Keratinocyte (primary cell): ENCODE measurements at regions not wholly inside any gene's neighbourhood (a gene's known extent, or its start where the extent isn't known, plus 50 kb on each side); places are given as distances from the start of the nearest gene placed in this dataset.

ENCODE experiments used
- DNase-seq: peaks from one replicate; pipeline ENCODE4 v3.0.0-alpha.2; 2011; ENCODE audit warnings: low read depth, missing footprints, low spot score
- FAIRE-seq: peaks from 2 replicates; lab custom pipeline; 2011; peaks lifted over from hg19 to GRCh38; lab: Jason Lieb, UNC
- H2AFZ ChIP-seq: 2 replicates; pipeline ENCODE4 v1.6.0; 2012; ENCODE audit warnings: low read length, control low read depth, inconsistent platforms; ENCODE audit not compliant: control insufficient read depth
- H3K27ac ChIP-seq: 2 replicates; pipeline ENCODE4 v1.5.1; 2011; ENCODE audit warnings: low read length; ENCODE audit not compliant: control insufficient read depth, insufficient read depth
- H3K27me3 ChIP-seq: 3 replicates; pipeline ENCODE4 v1.6.0; 2011; ENCODE audit warnings: low read length; ENCODE audit not compliant: control insufficient read depth, insufficient read depth; ENCODE audit errors: extremely low read depth
- H3K36me3 ChIP-seq, 2 experiments: 2 replicates in 1 of 2; 3 replicates in 1 of 2; pipeline ENCODE4 v1.5.1; 2011; ENCODE audit warnings: low read length in 2 of 2, mild to moderate bottlenecking in 1 of 2; ENCODE audit not compliant: control insufficient read depth in 2 of 2, insufficient read depth in 2 of 2; ENCODE audit errors: extremely low read depth in 1 of 2
- H3K4me1 ChIP-seq: 3 replicates; pipeline ENCODE4 v1.5.1; 2011; ENCODE audit warnings: low read length; ENCODE audit not compliant: control insufficient read depth, insufficient read depth; ENCODE audit errors: extremely low read depth
- H3K4me2 ChIP-seq: 3 replicates; pipeline ENCODE4 v1.6.0; 2011; ENCODE audit warnings: low read depth, low read length; ENCODE audit not compliant: control insufficient read depth, insufficient read depth; ENCODE audit errors: extremely low read depth
- H3K4me3 ChIP-seq, 3 experiments: fragments of 200-600 bp in 1 of 3; sonication (generic) in 1 of 3; 2 replicates in 2 of 3; 3 replicates in 1 of 3; pipeline ENCODE4 v1.5.1; 2011 to 2016; ENCODE audit warnings: low read length in 3 of 3, mild to moderate bottlenecking in 3 of 3, control low read depth in 2 of 3, inconsistent platforms in 1 of 3, low read depth in 1 of 3, mixed read lengths in 1 of 3, mixed run types in 1 of 3, moderate library complexity in 1 of 3; ENCODE audit not compliant: control insufficient read depth in 2 of 3, insufficient read depth in 2 of 3; ENCODE audit errors: extremely low read depth in 1 of 3
- H3K79me2 ChIP-seq: 2 replicates; pipeline ENCODE4 v1.6.0; 2012; ENCODE audit warnings: low read length; ENCODE audit not compliant: control insufficient read depth, insufficient read depth
- H3K9ac ChIP-seq: 3 replicates; pipeline ENCODE4 v1.6.0; 2011; ENCODE audit warnings: low read length; ENCODE audit not compliant: control insufficient read depth, insufficient read depth; ENCODE audit errors: extremely low read depth
- H3K9me1 ChIP-seq: 3 replicates; pipeline ENCODE4 v1.6.0; 2011; ENCODE audit warnings: low read length; ENCODE audit not compliant: control insufficient read depth, insufficient read depth; ENCODE audit errors: extremely low read depth
- H3K9me3 ChIP-seq: 2 replicates; pipeline ENCODE4 v1.5.1; 2012; ENCODE audit warnings: low read depth, low read length; ENCODE audit not compliant: control insufficient read depth
- H4K20me1 ChIP-seq: 3 replicates; pipeline ENCODE4 v1.6.0; 2011; ENCODE audit warnings: low read length; ENCODE audit not compliant: control insufficient read depth, insufficient read depth; ENCODE audit errors: extremely low read depth
- EZH2 ChIP-seq: IDR thresholded peaks from one replicate; pipeline ENCODE4 v1.6.1; 2012; ENCODE audit warnings: inconsistent platforms, mild to moderate bottlenecking, low read length, moderate library complexity
- dilution Hi-C: fragments of 300-500 bp; cut with MboI; formaldehyde crosslinking; loops from one replicate; pipeline ENCODE4 v1.7.0; 2020; ENCODE audit warnings: low sequenced_read_pairs; ENCODE audit not compliant: extremely low pct_ligation_motif_present
- TF ChIP-seq, protein P1 (sequence below), 3 experiments: IDR thresholded peaks in 1 of 3; conservative IDR thresholded peaks in 1 of 3; optimal IDR thresholded peaks in 1 of 3; 2 replicates in 2 of 3; 3 replicates in 1 of 3; pipeline versions ENCODE3 to v1.5.1; 2011; ENCODE audit warnings: low read length in 3 of 3, mild to moderate bottlenecking in 3 of 3, moderate library complexity in 2 of 3, control low read depth in 1 of 3, inconsistent platforms in 1 of 3; ENCODE audit not compliant: insufficient read depth in 2 of 3; ENCODE audit errors: extremely low read depth in 1 of 3

DNA sequence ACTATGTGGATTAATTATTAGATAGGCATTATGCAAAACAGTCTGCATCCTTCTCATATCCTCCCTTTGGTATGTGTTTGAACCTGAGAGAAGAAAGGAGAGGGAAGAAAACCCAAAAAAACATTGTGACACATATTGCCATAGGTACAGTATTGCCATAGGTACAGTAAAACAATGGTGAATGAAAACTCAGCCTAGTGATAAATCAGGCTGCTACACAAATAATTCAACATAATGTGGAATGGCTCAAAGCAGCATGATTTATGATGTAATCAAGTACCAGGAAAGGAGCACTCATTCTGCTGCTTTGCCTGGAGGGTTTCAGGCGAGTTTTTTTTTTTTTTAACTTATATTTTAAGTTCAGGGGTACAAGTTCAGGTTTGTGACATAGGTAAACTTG lies 213.9 kb upstream of the LYPLAL1 start:
- Histone ChIP-seq H3K27ac (no peak overlapping the region), H3K4me3 (no peak overlapping the region), H3K36me3 (no peaks in the 10 kb centered on the region), H3K27me3 (no peaks in the 10 kb centered on the region), H4K20me1 (no peaks in the 10 kb centered on the region), H3K4me1 (no peaks in the 10 kb centered on the region), H3K79me2 (no peaks in the 10 kb centered on the region), H3K9me1 (no peaks in the 10 kb centered on the region), H3K9ac (no peak overlapping the region), H3K9me3 (no peaks in the 10 kb centered on the region), H2AFZ (no peak overlapping the region), H3K4me2 (no peak overlapping the region)
- no peak for FAIRE-seq
- no peak for DNase-seq
- dilution Hi-C loops: no loop called here
- TF ChIP-seq EZH2: no peak
- TF ChIP-seq, protein P1, sequence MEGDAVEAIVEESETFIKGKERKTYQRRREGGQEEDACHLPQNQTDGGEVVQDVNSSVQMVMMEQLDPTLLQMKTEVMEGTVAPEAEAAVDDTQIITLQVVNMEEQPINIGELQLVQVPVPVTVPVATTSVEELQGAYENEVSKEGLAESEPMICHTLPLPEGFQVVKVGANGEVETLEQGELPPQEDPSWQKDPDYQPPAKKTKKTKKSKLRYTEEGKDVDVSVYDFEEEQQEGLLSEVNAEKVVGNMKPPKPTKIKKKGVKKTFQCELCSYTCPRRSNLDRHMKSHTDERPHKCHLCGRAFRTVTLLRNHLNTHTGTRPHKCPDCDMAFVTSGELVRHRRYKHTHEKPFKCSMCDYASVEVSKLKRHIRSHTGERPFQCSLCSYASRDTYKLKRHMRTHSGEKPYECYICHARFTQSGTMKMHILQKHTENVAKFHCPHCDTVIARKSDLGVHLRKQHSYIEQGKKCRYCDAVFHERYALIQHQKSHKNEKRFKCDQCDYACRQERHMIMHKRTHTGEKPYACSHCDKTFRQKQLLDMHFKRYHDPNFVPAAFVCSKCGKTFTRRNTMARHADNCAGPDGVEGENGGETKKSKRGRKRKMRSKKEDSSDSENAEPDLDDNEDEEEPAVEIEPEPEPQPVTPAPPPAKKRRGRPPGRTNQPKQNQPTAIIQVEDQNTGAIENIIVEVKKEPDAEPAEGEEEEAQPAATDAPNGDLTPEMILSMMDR (optimal IDR thresholded peaks at IDR 0.05 in 1 of 3, IDR thresholded peaks at IDR 0.05 in 1 of 3, conservative IDR thresholded peaks at IDR 0.05 in 1 of 3; ENCODE audit: extremely low read depth in 1 of 3, insufficient read depth in 2 of 3, low read length in 3 of 3): no peak

DNA sequence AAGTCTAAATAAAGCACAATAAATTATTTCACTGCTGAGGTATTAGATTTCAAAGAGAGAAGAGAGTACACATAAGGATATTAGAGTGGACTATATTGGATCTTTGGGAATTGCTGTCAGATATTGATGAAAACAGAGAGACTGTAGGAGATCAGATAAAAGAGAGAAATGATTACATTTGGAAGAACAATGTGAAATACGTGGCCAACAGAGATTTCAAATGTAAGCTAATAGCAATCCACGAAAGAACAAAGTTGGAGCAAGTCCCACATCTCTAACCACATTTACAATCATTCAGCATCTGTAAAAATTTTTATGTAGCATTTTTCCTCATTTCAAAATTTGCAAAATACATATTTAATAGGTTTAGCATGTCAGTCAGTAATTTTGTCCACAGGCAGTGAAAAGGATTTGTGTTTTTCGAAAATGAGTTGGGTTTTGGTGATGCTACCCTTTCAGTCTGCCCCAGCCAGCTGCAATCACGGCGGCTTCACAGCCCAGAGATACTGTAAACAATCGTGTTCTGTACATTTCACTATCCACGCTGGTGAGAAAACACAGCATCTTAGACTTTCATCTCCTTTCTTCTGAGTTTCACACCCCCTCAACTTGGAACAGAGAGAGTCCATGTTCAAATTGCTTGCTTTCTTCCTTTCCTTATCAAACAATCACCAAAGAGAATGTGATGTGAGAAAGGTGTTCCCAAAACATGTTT lies 209.1 kb upstream of the LYPLAL1 start:
- TF ChIP-seq, protein P1 (optimal IDR thresholded peaks at IDR 0.05 in 1 of 3, IDR thresholded peaks at IDR 0.05 in 1 of 3, conservative IDR thresholded peaks at IDR 0.05 in 1 of 3; ENCODE audit: extremely low read depth in 1 of 3, insufficient read depth in 2 of 3, low read length in 3 of 3): no peak
- no peak for TF ChIP-seq EZH2
- Histone ChIP-seq H3K9me1 (no peaks in the 10 kb centered on the region), H2AFZ (no peak overlapping the region), H3K4me3 (no peak overlapping the region), H3K27me3 (no peaks in the 10 kb centered on the region), H3K79me2 (no peaks in the 10 kb centered on the region), H3K9me3 (no peaks in the 10 kb centered on the region), H3K4me2 (no peak overlapping the region), H4K20me1 (no peaks in the 10 kb centered on the region), H3K9ac (no peak overlapping the region), H3K4me1 (no peaks in the 10 kb centered on the region), H3K36me3 (no peaks in the 10 kb centered on the region), H3K27ac (no peak overlapping the region)
- FAIRE-seq: no peak
- no peak for DNase-seq
- dilution Hi-C loops: no loop called here
